Uterus (tissue), 3 donors: ENCODE measurements at regions not wholly inside any gene's neighbourhood (a gene's known extent, or its start where the extent isn't known, plus 50 kb on each side); places are given as distances from the start of the nearest gene placed in this dataset.

ENCODE experiments used
- DNase-seq, 2 donors: peaks; one replicate each; pipeline ENCODE4 v3.0.0-alpha.2; 2019 to 2020
- H3K27ac ChIP-seq, 2 donors: fragments of 200-600 bp; sonication (generic); 1 replicate in 1 of 2; 2 replicates in 1 of 2; pipeline ENCODE4 v1.5.1; 2016 to 2018
- H3K27me3 ChIP-seq, 2 donors: fragments of 200-600 bp; sonication (generic); one replicate each; pipeline ENCODE4 v1.5.1; 2018 to 2019; ENCODE audit warnings: control low read depth in 1 of 2
- H3K36me3 ChIP-seq, 2 donors: fragments of 200-600 bp; sonication (generic); one replicate each; pipeline ENCODE4 v1.5.1; 2019; ENCODE audit warnings: control low read depth in 1 of 2
- H3K4me1 ChIP-seq, 2 donors: fragments of 200-600 bp; sonication (generic); one replicate each; pipeline ENCODE4 v1.5.1; 2018 to 2019; ENCODE audit warnings: control low read depth in 1 of 2
- H3K4me3 ChIP-seq, 2 donors: fragments of 200-600 bp; sonication (generic); 1 replicate in 1 of 2; 2 replicates in 1 of 2; pipeline ENCODE4 v1.5.1; 2018 to 2019; ENCODE audit warnings: mild to moderate bottlenecking in 1 of 2
- H3K9me3 ChIP-seq, 2 donors: fragments of 200-600 bp; sonication (generic); one replicate each; pipeline ENCODE4 v1.5.1; 2019; ENCODE audit warnings: control low read depth in 1 of 2
- POLR2A ChIP-seq, 2 donors: fragments of 450-650 bp; IDR thresholded peaks; one replicate each; pipeline ENCODE4 v1.6.1; 2016; ENCODE audit warnings: antibody characterized with exemption in 2 of 2, mild to moderate bottlenecking in 1 of 2, moderate library complexity in 1 of 2
- intact Hi-C: fragments of 100-400 bp; cut with DNase I; formaldehyde crosslinking; loops from one replicate; pipeline ENCODE4 v1.15.1; 2023; ENCODE audit warnings: low total_unique reads
- TF ChIP-seq, protein P1 (sequence below), 4 experiments: fragments of 200-600 bp in 2 of 4; fragments of 450-650 bp in 2 of 4; sonication (generic) in 2 of 4; IDR thresholded peaks; one replicate each; pipeline ENCODE4 v1.5.1; 2016 to 2019; ENCODE audit warnings: antibody characterized with exemption in 4 of 4, mild to moderate bottlenecking in 2 of 4, moderate library complexity in 1 of 4
- donor health status: DM: yes; HTN: yes; CAD: no.

- Histone ChIP-seq H3K9me3 (no peaks in the 10 kb centered on the region), H3K4me3 (no peak overlapping the region), H3K4me1 (no peaks in the 10 kb centered on the region), H3K27me3 (no peaks in the 10 kb centered on the region), H3K27ac (no peak overlapping the region), H3K36me3 (no peaks in the 10 kb centered on the region)
- DNase-seq, result no peak
- intact Hi-C loops, result no loop called here
- no peak for TF ChIP-seq POLR2A (IDR thresholded peaks at IDR 0.05)
- TF ChIP-seq, protein P1, sequence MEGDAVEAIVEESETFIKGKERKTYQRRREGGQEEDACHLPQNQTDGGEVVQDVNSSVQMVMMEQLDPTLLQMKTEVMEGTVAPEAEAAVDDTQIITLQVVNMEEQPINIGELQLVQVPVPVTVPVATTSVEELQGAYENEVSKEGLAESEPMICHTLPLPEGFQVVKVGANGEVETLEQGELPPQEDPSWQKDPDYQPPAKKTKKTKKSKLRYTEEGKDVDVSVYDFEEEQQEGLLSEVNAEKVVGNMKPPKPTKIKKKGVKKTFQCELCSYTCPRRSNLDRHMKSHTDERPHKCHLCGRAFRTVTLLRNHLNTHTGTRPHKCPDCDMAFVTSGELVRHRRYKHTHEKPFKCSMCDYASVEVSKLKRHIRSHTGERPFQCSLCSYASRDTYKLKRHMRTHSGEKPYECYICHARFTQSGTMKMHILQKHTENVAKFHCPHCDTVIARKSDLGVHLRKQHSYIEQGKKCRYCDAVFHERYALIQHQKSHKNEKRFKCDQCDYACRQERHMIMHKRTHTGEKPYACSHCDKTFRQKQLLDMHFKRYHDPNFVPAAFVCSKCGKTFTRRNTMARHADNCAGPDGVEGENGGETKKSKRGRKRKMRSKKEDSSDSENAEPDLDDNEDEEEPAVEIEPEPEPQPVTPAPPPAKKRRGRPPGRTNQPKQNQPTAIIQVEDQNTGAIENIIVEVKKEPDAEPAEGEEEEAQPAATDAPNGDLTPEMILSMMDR (IDR thresholded peaks at IDR 0.05), result no peak
These were observed 78.2 kb downstream of the HACD1 start for GRCh38 chr10:17538941-17539340.

GRCh38 chr10:17537281-17537680, 79.9 kb downstream of the HACD1 start:
- Histone ChIP-seq H3K27ac (no peak overlapping the region), H3K4me1 (no peaks in the 10 kb centered on the region), H3K27me3 (no peaks in the 10 kb centered on the region), H3K9me3 (no peaks in the 10 kb centered on the region), H3K4me3 (no peak overlapping the region), H3K36me3 (no peaks in the 10 kb centered on the region)
- intact Hi-C loops, result no loop called here
- DNase-seq, result no peak
- TF ChIP-seq POLR2A (IDR thresholded peaks at IDR 0.05), result no peak
- TF ChIP-seq, protein P1 (IDR thresholded peaks at IDR 0.05), result no peak

- intact Hi-C loops, result no loop called here
- TF ChIP-seq POLR2A (IDR thresholded peaks at IDR 0.05), result no peak
- TF ChIP-seq, protein P1 (IDR thresholded peaks at IDR 0.05), result no peak
These were observed 81.0 kb downstream of the HACD1 start for GRCh38 chr10:17536221-17536620.

DNA sequence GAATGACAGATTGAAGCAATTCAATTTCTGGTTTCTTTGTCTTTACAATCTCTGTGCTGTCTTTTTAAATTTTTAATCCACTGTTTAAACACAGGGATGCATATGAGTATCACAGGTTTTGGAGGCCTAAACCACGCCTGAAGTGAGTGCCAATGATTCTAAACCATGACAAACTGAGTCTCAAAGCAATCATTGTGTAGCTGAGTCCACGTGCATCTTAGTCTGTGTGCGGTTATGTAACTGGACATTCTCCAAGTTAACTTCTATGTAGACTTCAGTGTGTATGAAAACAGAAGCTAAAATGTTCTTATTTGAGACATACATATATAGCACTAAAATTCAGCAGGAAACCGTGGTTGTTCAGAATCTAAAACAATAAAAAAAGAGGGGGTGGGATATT, 79.3 kb upstream of the ST8SIA6 start:
- no peak for DNase-seq
- no peak overlapping the region for H3K27ac ChIP-seq
- H3K9me3 ChIP-seq, result no peaks in the 10 kb centered on the region
- TF ChIP-seq, protein P1 (IDR thresholded peaks at IDR 0.05), result no peak
- H3K27me3 ChIP-seq, result no peaks in the 10 kb centered on the region
- no peak overlapping the region for H3K4me3 ChIP-seq
- no peaks in the 10 kb centered on the region for H3K36me3 ChIP-seq
- H3K4me1 ChIP-seq, result no peaks in the 10 kb centered on the region
- intact Hi-C loops, result no loop called here

More at GRCh38 chr10:17536221-17536620, 81.0 kb downstream of the HACD1 start:
- Histone ChIP-seq H3K4me1 (no peaks in the 10 kb centered on the region), H3K36me3 (no peaks in the 10 kb centered on the region), H3K27ac (no peak overlapping the region), H3K27me3 (no peaks in the 10 kb centered on the region), H3K4me3 (no peak overlapping the region), H3K9me3 (no peaks in the 10 kb centered on the region)
- DNase-seq, result no peak

- Histone ChIP-seq H3K27me3 (no peaks in the 10 kb centered on the region), H3K9me3 (no peaks in the 10 kb centered on the region), H3K4me1 (no peaks in the 10 kb centered on the region), H3K4me3 (no peak overlapping the region), H3K36me3 (no peaks in the 10 kb centered on the region), H3K27ac (no peak overlapping the region)
- DNase-seq, result no peak
- no peak for TF ChIP-seq POLR2A (IDR thresholded peaks at IDR 0.05)
- TF ChIP-seq, protein P1 (IDR thresholded peaks at IDR 0.05), result no peak
- intact Hi-C loops, result no loop called here
These were observed 74.0 kb upstream of the ST8SIA6 start for GRCh38 chr10:17528306-17528862.
